K562 (cell line): ENCODE measurements at regions not wholly inside any gene's neighbourhood (a gene's known extent, or its start where the extent isn't known, plus 50 kb on each side); places are given as distances from the start of the nearest gene placed in this dataset.
A peak's percentile ranks its signal among the peaks of the same experiment; 100 is the strongest.

Experiments used
- ATAC-seq: fragments of 200-7000 bp; cut with Tn5 transposase; 3 replicates; pipeline ENCODE4 v1.9.1; 2020; ENCODE audit warnings: moderate library complexity
- BruUV-seq: library from RNA; stranded (reverse); fragments of 400-500 nt; replicated peaks from 2 replicates; lab custom pipeline; 2021; lab: Mats Ljungman, UMichigan
- CTCF ChIA-PET: fragments of 300-600 bp; formaldehyde crosslinking; extraction: SDS; loops from one replicate; lab custom pipeline; 2021; ENCODE audit warnings: low intra/inter-chr PET ratio; lab: Yijun Ruan, JAX
- POLR2A ChIA-PET: fragments of 300-600, 350-650 bp; sonication (Branson Sonifier 250); formaldehyde crosslinking; extraction: SDS; loops from one replicate; lab custom pipeline; 2021; ENCODE audit warnings: antibody characterized with exemption, inconsistent platforms; lab: Yijun Ruan, JAX
- DNase-seq, 4 experiments: peaks; one replicate each; pipeline versions ENCODE4 v3.0.0 to v3.0.0-alpha.2; 2011 to 2018; ENCODE audit warnings: low spot score in 3 of 4, mixed read lengths in 3 of 4; ENCODE audit errors: extremely low read depth in 1 of 4
- FAIRE-seq: peaks from 2 replicates; lab custom pipeline; 2011; peaks lifted over from hg19 to GRCh38; lab: Jason Lieb, UNC
- H2AFZ ChIP-seq: 2 replicates; pipeline ENCODE4 v1.6.0; 2011; ENCODE audit warnings: low read depth, low read length, control low read depth, inconsistent platforms
- H3K27ac ChIP-seq: fragments of 200-600 bp; 3 replicates; pipeline ENCODE4 v1.8.0; 2011; ENCODE audit warnings: low read depth, mild to moderate bottlenecking, control low read depth, inconsistent platforms, low read length, moderate library complexity, mixed read lengths; ENCODE audit errors: extremely low read depth
- H3K27me3 ChIP-seq, 2 experiments: fragments of 300-600 bp in 1 of 2; 2 replicates in 1 of 2; 3 replicates in 1 of 2; pipeline versions ENCODE4 v1.6.0 to v1.8.0; 2011; ENCODE audit warnings: inconsistent platforms in 2 of 2, low read length in 2 of 2, mild to moderate bottlenecking in 1 of 2, mixed read lengths in 1 of 2, moderate library complexity in 1 of 2; ENCODE audit not compliant: control insufficient read depth in 2 of 2, insufficient read depth in 2 of 2
- H3K36me3 ChIP-seq: fragments of 300-600 bp; 3 replicates; pipeline ENCODE4 v1.8.0; 2011; ENCODE audit warnings: mild to moderate bottlenecking, low read length, inconsistent platforms; ENCODE audit not compliant: control insufficient read depth, insufficient read depth
- H3K4me1 ChIP-seq, 2 experiments: fragments of 200-600 bp in 1 of 2; replicated peaks in 1 of 2; 2 replicates in 1 of 2; 3 replicates in 1 of 2; pipeline versions ENCODE4 v1.5.1 to v1.8.0; 2011; ENCODE audit warnings: inconsistent platforms in 2 of 2, low read length in 2 of 2, mild to moderate bottlenecking in 1 of 2, mixed read lengths in 1 of 2, moderate library complexity in 1 of 2; ENCODE audit not compliant: control insufficient read depth in 2 of 2, insufficient read depth in 2 of 2
- H3K4me2 ChIP-seq: 2 replicates; pipeline ENCODE4 v1.6.1; 2011; ENCODE audit warnings: low read length, control low read depth, inconsistent platforms, mixed read lengths; ENCODE audit not compliant: insufficient read depth
- H3K4me3 ChIP-seq: fragments of 200-600 bp; sonication (generic), shearing (Covaris generic); 2 replicates; pipeline ENCODE4 v1.5.1; 2016; ENCODE audit warnings: control low read depth, inconsistent platforms
- H3K79me2 ChIP-seq: fragments of 200-600 bp; 3 replicates; pipeline ENCODE4 v1.8.0; 2011; ENCODE audit warnings: low read length, inconsistent platforms; ENCODE audit not compliant: control insufficient read depth, insufficient read depth
- H3K9ac ChIP-seq, 2 experiments: 2 replicates each; pipeline versions ENCODE4 v1.6.0 to v1.6.1; 2011; ENCODE audit warnings: low read depth in 2 of 2, low read length in 2 of 2, control low read depth in 1 of 2, inconsistent platforms in 1 of 2, mild to moderate bottlenecking in 1 of 2, mixed read lengths in 1 of 2; ENCODE audit not compliant: insufficient read depth in 1 of 2
- H3K9me1 ChIP-seq: one replicate; pipeline ENCODE4 v1.6.0; 2011; ENCODE audit warnings: inconsistent platforms, mild to moderate bottlenecking, low read length, moderate library complexity; ENCODE audit not compliant: control insufficient read depth, insufficient read depth
- H3K9me3 ChIP-seq: replicated peaks from 2 replicates; pipeline ENCODE4 v1.5.1; 2011; ENCODE audit warnings: low read depth, low read length, inconsistent platforms; ENCODE audit not compliant: control insufficient read depth, insufficient read depth
- H4K20me1 ChIP-seq: replicated peaks from 2 replicates; pipeline ENCODE4 v1.6.1; 2011; ENCODE audit warnings: low read length, inconsistent platforms, mixed read lengths; ENCODE audit not compliant: control insufficient read depth, insufficient read depth
- FOXA3 ChIP-seq, 2 experiments: fragments of 450-650 bp in 1 of 2; sonication (generic) in 1 of 2; formaldehyde crosslinking; IDR thresholded peaks in 1 of 2; conservative IDR thresholded peaks in 1 of 2; 2 replicates each; pipeline versions ENCODE4 v1.4.0 to v1.8.0; 2020 to 2022; ENCODE audit warnings: mild to moderate bottlenecking in 2 of 2, missing genetic modification reagents in 1 of 2
- GTF2F1 ChIP-seq: IDR thresholded peaks from 2 replicates; pipeline ENCODE4 v1.6.1; 2011; ENCODE audit warnings: low read depth, low read length, improper control_type of control experiment
- GTF3C2 ChIP-seq: IDR thresholded peaks from 3 replicates; pipeline ENCODE4 v1.6.1; 2011; ENCODE audit warnings: borderline replicate concordance, mild to moderate bottlenecking, moderate library complexity; ENCODE audit not compliant: insufficient read length; ENCODE audit errors: extremely low read depth
- MTA2 ChIP-seq: fragments of 450-650 bp; IDR thresholded peaks from 2 replicates; pipeline ENCODE4 v1.6.1; 2016; ENCODE audit warnings: low read depth
- SIN3A ChIP-seq, 2 experiments: fragments of 150-350 bp in 1 of 2; IDR thresholded peaks; 2 replicates each; pipeline ENCODE4 v1.6.1; 2011 to 2016; ENCODE audit warnings: borderline replicate concordance in 2 of 2, low read depth in 2 of 2, low read length in 2 of 2, mild to moderate bottlenecking in 2 of 2, moderate library complexity in 2 of 2; ENCODE audit not compliant: control insufficient read depth in 1 of 2
- ZBTB17 ChIP-seq: fragments of 450-650 bp; formaldehyde crosslinking; IDR thresholded peaks from 2 replicates; pipeline ENCODE4 v1.4.0; 2020; ENCODE audit warnings: mild to moderate bottlenecking
- ZBTB8A ChIP-seq: fragments of 450-650 bp; IDR thresholded peaks from 2 replicates; pipeline ENCODE4 v1.6.1; 2018; ENCODE audit warnings: mild to moderate bottlenecking, moderate library complexity; ENCODE audit not compliant: partially characterized antibody
- ZNF124 ChIP-seq: sonication (generic); formaldehyde crosslinking; IDR thresholded peaks from 2 replicates; pipeline ENCODE4 v1.8.1; 2022; ENCODE audit warnings: missing genetic modification reagents
- ZNF175 ChIP-seq: fragments of 200-800 bp; sonication (Bioruptor generic); IDR thresholded peaks from 2 replicates; pipeline ENCODE4 v1.6.1; 2016; ENCODE audit warnings: low read depth, mild to moderate bottlenecking, missing genetic modification characterization, missing compliant biosample characterization
- ZNF354B ChIP-seq: fragments of 250-450 bp; sonication (Bioruptor Pico); IDR thresholded peaks from 2 replicates; pipeline ENCODE4 v1.4.0; 2020
- ZNF699 ChIP-seq: fragments of 250-450 bp; sonication (Bioruptor Pico); IDR thresholded peaks from 2 replicates; pipeline ENCODE4 v1.8.0; 2021; ENCODE audit warnings: mild to moderate bottlenecking, moderate library complexity; ENCODE audit not compliant: insufficient replicate concordance
- WGBS: fragments of 100-300 bp; shearing (Covaris generic); methylation state at CpG from one replicate; pipeline ENCODE4 v1.1.6; 2016; ENCODE audit warnings: low coverage, mixed read lengths; ENCODE audit not compliant: insufficient coverage; ENCODE audit errors: missing lambda C conversion rate; 5-methylcytosine and 5-hydroxymethylcytosine counted together
- in situ Hi-C: fragments of 300-500 bp; cut with MboI; formaldehyde crosslinking; loops from 4 replicates; pipeline ENCODE4 v1.15.0; 2018; ENCODE audit warnings: inconsistent platforms, mixed read lengths
- intact Hi-C: fragments of 100-400 bp; cut with micrococcal nuclease; formaldehyde crosslinking; loops from 2 replicates; pipeline ENCODE4 v1.14.2; 2022

- Histone ChIP-seq H3K4me1 (no peaks in the 10 kb centered on the region), H4K20me1 (no peaks in the 10 kb centered on the region), H3K79me2 (no peaks in the 10 kb centered on the region), H3K4me2 (no peak overlapping the region), H2AFZ (no peak overlapping the region), H3K4me3 (no peak overlapping the region), H3K36me3 (no peaks in the 10 kb centered on the region), H3K9ac (no peak overlapping the region), H3K27me3 (no peaks in the 10 kb centered on the region), H3K9me1 (no peaks in the 10 kb centered on the region), H3K27ac (no peak overlapping the region), H3K9me3 (no peaks in the 10 kb centered on the region)
- CTCF ChIA-PET, result no interaction called here
- 55% methylated on average over 4 of the region's 4 CpGs for WGBS
- POLR2A ChIA-PET, result interaction anchor here (0.6 to 1.0 kb wide), 3 partner anchors 9 to 93 kb away, joined by 3 to 7 read pairs (median 3); no protein-coding TSS in a partner anchor
- intact Hi-C loops (no loop called here), in situ Hi-C loops (no loop called here)
- FAIRE-seq (no peak), DNase-seq (no peak), ATAC-seq (no peak)
- TF ChIP-seq MTA2, result no peak
- no peak for TF ChIP-seq ZNF699 (CRISPR knock-in tag)
- TF ChIP-seq ZBTB8A, result no peak
- BruUV-seq, result no TSS peak
Observed at GRCh38 chr4:126965877-126966276, 666.9 kb upstream of the INTU start.

- no TSS peak for BruUV-seq
Observed at GRCh38 chr4:126969360-126970235, 663.2 kb upstream of the INTU start.

More at GRCh38 chr4:126969360-126970235, 663.2 kb upstream of the INTU start:
- H3K4me2 ChIP-seq, result no peak overlapping the region
- intact Hi-C loops, result no loop called here
- DNase-seq (no peak), FAIRE-seq (no peak), ATAC-seq (no peak)
- H2AFZ ChIP-seq, result peak overlapping the region; percentile 3; the same call in 1 of the 2 replicates
- H3K36me3 ChIP-seq, result no peaks in the 10 kb centered on the region
- H3K9me3 ChIP-seq, result no peaks in the 10 kb centered on the region
- TF ChIP-seq SIN3A (IDR thresholded peaks at IDR 0.05; ENCODE audit: borderline replicate concordance in 2 of 2, control insufficient read depth in 1 of 2, low read depth in 2 of 2, low read length in 2 of 2), result no peak
- no peak for TF ChIP-seq ZNF175
- TF ChIP-seq FOXA3 (CRISPR knock-in tag; conservative IDR thresholded peaks at IDR 0.05 in 1 of 2, IDR thresholded peaks at IDR 0.05 in 1 of 2), result no peak
- no peak for TF ChIP-seq ZNF124 (CRISPR knock-in tag)
- TF ChIP-seq GTF2F1, result no peak
- no peak for TF ChIP-seq ZBTB17 (CRISPR knock-in tag)
- no peak for TF ChIP-seq ZNF354B (CRISPR knock-in tag)
- no peak for TF ChIP-seq GTF3C2
- H4K20me1 ChIP-seq, result no peaks in the 10 kb centered on the region
- H3K79me2 ChIP-seq, result no peaks in the 10 kb centered on the region
- no peak overlapping the region for H3K27ac ChIP-seq
- in situ Hi-C loops, result no loop called here
- H3K27me3 ChIP-seq, result no peaks in the 10 kb centered on the region
- no peak overlapping the region for H3K9ac ChIP-seq
- ChIA-PET POLR2A (interaction anchor here (1.6 kb wide), 1 partner anchor 13 kb away, joined by 5 read pairs; no protein-coding TSS in a partner anchor), CTCF (no interaction called here)
- no peak overlapping the region for H3K4me3 ChIP-seq
- WGBS, result 52% methylated on average over 6 of the region's 6 CpGs
- H3K4me1 ChIP-seq, result no peaks in the 10 kb centered on the region
- no peaks in the 10 kb centered on the region for H3K9me1 ChIP-seq
